SK-N-SH (cell line): ENCODE measurements at regions not wholly inside any gene's neighbourhood (a gene's known extent, or its start where the extent isn't known, plus 50 kb on each side); places are given as distances from the start of the nearest gene placed in this dataset.

Experiments used
- CTCF ChIA-PET: fragments of 300-600, 350-600 bp; formaldehyde crosslinking; extraction: SDS; loops from one replicate; lab custom pipeline; 2021; lab: Yijun Ruan, JAX
- POLR2A ChIA-PET: fragments of 350-600 bp; sonication (Branson Sonifier 250); formaldehyde crosslinking; extraction: SDS; loops from one replicate; lab custom pipeline; 2020; ENCODE audit warnings: antibody characterized with exemption, inconsistent platforms; lab: Yijun Ruan, JAX
- DNase-seq: peaks from one replicate; pipeline ENCODE4 v3.0.0; 2012
- H2AFZ ChIP-seq: fragments of 200-600 bp; sonication (generic); 2 replicates; pipeline ENCODE4 v1.8.1; 2016; ENCODE audit warnings: antibody characterized with exemption, mild to moderate bottlenecking, low read depth
- H3F3A ChIP-seq: fragments of 200-600 bp; sonication (generic); replicated peaks from 2 replicates; pipeline ENCODE3; 2016; ENCODE audit warnings: antibody characterized with exemption, mild to moderate bottlenecking; ENCODE audit not compliant: insufficient read depth
- H3K27ac ChIP-seq, 2 experiments: fragments of 200-500 bp in 1 of 2; fragments of 200-600 bp in 1 of 2; sonication (Bioruptor generic) in 1 of 2; sonication (generic), shearing (Covaris generic) in 1 of 2; 2 replicates each; pipeline versions ENCODE4 v1.5.1 to v1.6.1; 2014 to 2016; ENCODE audit warnings: low read depth in 2 of 2, inconsistent platforms in 1 of 2, low read length in 1 of 2, mild to moderate bottlenecking in 1 of 2, mixed read lengths in 1 of 2
- H3K27me3 ChIP-seq: fragments of 200-600 bp; sonication (generic), shearing (Covaris generic); 2 replicates; pipeline ENCODE4 v1.6.1; 2016; ENCODE audit warnings: mixed run types; ENCODE audit not compliant: insufficient read depth
- H3K36me3 ChIP-seq, 2 experiments: fragments of 200-500 bp in 1 of 2; fragments of 200-600 bp in 1 of 2; sonication (Bioruptor generic) in 1 of 2; sonication (generic) in 1 of 2; replicated peaks in 1 of 2; 2 replicates each; pipeline versions ENCODE3 to v1.5.1; 2014 to 2016; ENCODE audit warnings: low read length in 1 of 2, mild to moderate bottlenecking in 1 of 2; ENCODE audit not compliant: insufficient read depth in 2 of 2, control insufficient read depth in 1 of 2
- H3K4me1 ChIP-seq, 2 experiments: fragments of 200-500 bp in 1 of 2; fragments of 200-600 bp in 1 of 2; sonication (Bioruptor generic) in 1 of 2; sonication (generic), shearing (Covaris generic) in 1 of 2; 2 replicates each; pipeline versions ENCODE4 v1.5.1 to v1.6.1; 2014 to 2016; ENCODE audit warnings: low read depth in 1 of 2, low read length in 1 of 2, mixed run types in 1 of 2; ENCODE audit not compliant: insufficient read depth in 2 of 2, control insufficient read depth in 1 of 2
- H3K4me2 ChIP-seq: fragments of 200-600 bp; sonication (generic), shearing (Covaris generic); 2 replicates; pipeline ENCODE4 v1.6.1; 2017; ENCODE audit warnings: mixed run types
- H3K4me3 ChIP-seq, 2 experiments: fragments of 200-500 bp in 1 of 2; fragments of 200-600 bp in 1 of 2; sonication (Bioruptor generic) in 1 of 2; sonication (generic), shearing (Covaris generic) in 1 of 2; 2 replicates each; pipeline versions ENCODE4 v1.5.1 to v1.8.1; 2014 to 2016; ENCODE audit warnings: low read depth in 2 of 2, inconsistent platforms in 1 of 2, low read length in 1 of 2, mild to moderate bottlenecking in 1 of 2, mixed read lengths in 1 of 2, moderate library complexity in 1 of 2
- H3K79me2 ChIP-seq: fragments of 200-600 bp; sonication (generic); 2 replicates; pipeline ENCODE4 v1.8.1; 2017; ENCODE audit warnings: mild to moderate bottlenecking; ENCODE audit not compliant: insufficient read depth
- H3K9ac ChIP-seq: fragments of 200-600 bp; sonication (generic); 2 replicates; pipeline ENCODE4 v1.6.1; 2017; ENCODE audit warnings: mixed run types
- H3K9me2 ChIP-seq: fragments of 200-600 bp; sonication (generic); 2 replicates; pipeline ENCODE4 v1.6.1; 2017; ENCODE audit warnings: mixed run types
- H3K9me3 ChIP-seq: fragments of 200-600 bp; sonication (generic); 2 replicates; pipeline ENCODE4 v1.6.1; 2017; ENCODE audit warnings: mixed run types, mild to moderate bottlenecking, moderate library complexity
- H4K20me1 ChIP-seq: fragments of 200-600 bp; sonication (generic); 2 replicates; pipeline ENCODE4 v1.6.1; 2017; ENCODE audit warnings: mild to moderate bottlenecking, mixed run types; ENCODE audit not compliant: insufficient read depth
- CHD2 ChIP-seq: fragments of 150-350 bp; IDR thresholded peaks from 2 replicates; pipeline ENCODE4 v1.6.1; 2018; ENCODE audit warnings: low read length; ENCODE audit not compliant: partially characterized antibody
- ELF1 ChIP-seq: IDR thresholded peaks from 2 replicates; pipeline ENCODE4 v1.4.0; 2012
- EP300 ChIP-seq, 2 experiments: IDR thresholded peaks; 2 replicates each; pipeline versions ENCODE4 v1.4.0 to v1.6.1; 2012; ENCODE audit warnings: borderline replicate concordance in 1 of 2, low read depth in 1 of 2, low read length in 1 of 2
- EZH2phosphoT487 ChIP-seq: fragments of 200-600 bp; sonication (generic); IDR thresholded peaks from 2 replicates; pipeline ENCODE4 v1.6.1; 2017; ENCODE audit warnings: low read depth, mixed run types, mild to moderate bottlenecking, antibody characterized with exemption, moderate library complexity, borderline replicate concordance
- FOXJ3 ChIP-seq: sonication (generic); formaldehyde crosslinking; IDR thresholded peaks from 2 replicates; pipeline ENCODE4 v1.5.1; 2020; ENCODE audit warnings: mild to moderate bottlenecking, missing genetic modification reagents
- GABPA ChIP-seq: IDR thresholded peaks from 2 replicates; pipeline ENCODE4 v1.4.0; 2012; ENCODE audit warnings: low read depth, mild to moderate bottlenecking
- MEF2A ChIP-seq: IDR thresholded peaks from 2 replicates; pipeline ENCODE4 v1.4.0; 2012; ENCODE audit warnings: low read depth, borderline replicate concordance
- MXI1 ChIP-seq: IDR thresholded peaks from 2 replicates; pipeline ENCODE4 v1.6.1; 2012; ENCODE audit warnings: mild to moderate bottlenecking, low read depth, low read length, improper control_type of control experiment
- NFIC ChIP-seq: IDR thresholded peaks from 2 replicates; pipeline ENCODE4 v1.4.0; 2012; ENCODE audit warnings: borderline replicate concordance
- NRF1 ChIP-seq: IDR thresholded peaks from 2 replicates; pipeline ENCODE4 v1.6.1; 2012; ENCODE audit warnings: low read depth, mild to moderate bottlenecking, low read length
- POLR2AphosphoS5 ChIP-seq: IDR thresholded peaks from 2 replicates; pipeline ENCODE4 v1.6.1; 2012; ENCODE audit warnings: low read depth, low read length
- RAD21 ChIP-seq: IDR thresholded peaks from 2 replicates; pipeline ENCODE4 v1.6.1; 2012; ENCODE audit warnings: mild to moderate bottlenecking, low read length
- RCOR1 ChIP-seq: fragments of 150-350 bp; IDR thresholded peaks from 2 replicates; pipeline ENCODE4 v1.6.1; 2017; ENCODE audit warnings: antibody characterized with exemption, low read length
- RXRA ChIP-seq: IDR thresholded peaks from 2 replicates; pipeline ENCODE4 v1.4.0; 2012; ENCODE audit warnings: low read depth, mild to moderate bottlenecking, borderline replicate concordance
- SIN3A ChIP-seq: IDR thresholded peaks from 2 replicates; pipeline ENCODE4 v1.6.1; 2012; ENCODE audit warnings: low read depth, mild to moderate bottlenecking, low read length, moderate library complexity, borderline replicate concordance
- SMC3 ChIP-seq: IDR thresholded peaks from 2 replicates; pipeline ENCODE4 v1.6.1; 2012; ENCODE audit warnings: low read depth, low read length, improper control_type of control experiment
- TCF12 ChIP-seq: IDR thresholded peaks from 2 replicates; pipeline ENCODE4 v1.4.0; 2012
- TEAD4 ChIP-seq: IDR thresholded peaks from 2 replicates; pipeline ENCODE4 v1.4.0; 2012; ENCODE audit warnings: mild to moderate bottlenecking, borderline replicate concordance; ENCODE audit not compliant: insufficient read depth
- WGBS: methylation state at CpG from one replicate; pipeline ENCODE4 v1.1.6; 2017; ENCODE audit warnings: low lambda C conversion rate; 5-methylcytosine and 5-hydroxymethylcytosine counted together
- TF ChIP-seq, protein P1 (sequence below): fragments of 150-350 bp; IDR thresholded peaks from 2 replicates; pipeline ENCODE4 v1.6.1; 2016; ENCODE audit warnings: mild to moderate bottlenecking, low read depth, low read length
- TF ChIP-seq, protein P2 (sequence below): IDR thresholded peaks from 2 replicates; pipeline ENCODE4 v1.6.1; 2012; ENCODE audit warnings: mild to moderate bottlenecking, low read depth, low read length, moderate library complexity
- TF ChIP-seq, protein P3 (sequence below): fragments of 150-350 bp; IDR thresholded peaks from 2 replicates; pipeline ENCODE4 v1.6.1; 2017; ENCODE audit warnings: antibody characterized with exemption, low read length, low read depth, borderline replicate concordance

DNA sequence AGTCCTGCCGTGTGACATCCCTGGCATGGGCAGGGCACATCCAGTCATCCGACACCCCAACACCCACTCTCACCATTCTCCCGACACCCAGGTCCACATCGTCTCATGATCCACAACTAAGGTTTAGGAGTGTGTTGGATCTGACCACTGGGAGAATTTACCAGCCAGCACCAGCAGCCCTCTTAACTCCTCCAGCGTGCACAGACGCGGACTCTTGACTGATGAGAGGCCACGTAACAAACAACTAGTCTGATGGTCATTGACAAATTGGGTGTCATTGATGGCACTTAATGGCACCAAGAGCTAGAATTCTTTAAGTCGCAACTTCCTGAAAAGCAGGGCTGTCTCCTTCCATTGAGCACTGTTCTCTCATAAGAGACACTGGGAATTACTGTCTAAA, 203.0 kb upstream of the SFSWAP start:
- Histone ChIP-seq H3K27ac (peak overlapping the region in 1 of 2 experiments; percentile 89; a peak in 2 of 4 replicates), H4K20me1 (no peaks in the 10 kb centered on the region), H3K36me3 (no peaks in the 10 kb centered on the region), H3K27me3 (no peaks in the 10 kb centered on the region), H3K79me2 (no peaks in the 10 kb centered on the region), H3F3A (no peaks in the 10 kb centered on the region), H3K9me3 (no peaks in the 10 kb centered on the region), H3K4me2 (no peak overlapping the region), H3K4me3 (no peak overlapping the region), H3K9me2 (no peaks in the 10 kb centered on the region), H2AFZ (no peak overlapping the region), H3K4me1 (peaks cover 0 to 62% of the 10 kb centered on the region in 2 experiments; a peak in 1 of 4 replicates), H3K9ac (no peak overlapping the region)
- 48% methylated on average over 9 of the region's 9 CpGs for WGBS
- CTCF ChIA-PET = no interaction called here
- POLR2A ChIA-PET = no interaction called here
- DNase-seq = no peak
- TF ChIP-seq SMC3 (no peak), MEF2A (no peak), EZH2phosphoT487 (no peak)
- TF ChIP-seq, protein P1, sequence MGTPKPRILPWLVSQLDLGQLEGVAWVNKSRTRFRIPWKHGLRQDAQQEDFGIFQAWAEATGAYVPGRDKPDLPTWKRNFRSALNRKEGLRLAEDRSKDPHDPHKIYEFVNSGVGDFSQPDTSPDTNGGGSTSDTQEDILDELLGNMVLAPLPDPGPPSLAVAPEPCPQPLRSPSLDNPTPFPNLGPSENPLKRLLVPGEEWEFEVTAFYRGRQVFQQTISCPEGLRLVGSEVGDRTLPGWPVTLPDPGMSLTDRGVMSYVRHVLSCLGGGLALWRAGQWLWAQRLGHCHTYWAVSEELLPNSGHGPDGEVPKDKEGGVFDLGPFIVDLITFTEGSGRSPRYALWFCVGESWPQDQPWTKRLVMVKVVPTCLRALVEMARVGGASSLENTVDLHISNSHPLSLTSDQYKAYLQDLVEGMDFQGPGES = no peak

DNA sequence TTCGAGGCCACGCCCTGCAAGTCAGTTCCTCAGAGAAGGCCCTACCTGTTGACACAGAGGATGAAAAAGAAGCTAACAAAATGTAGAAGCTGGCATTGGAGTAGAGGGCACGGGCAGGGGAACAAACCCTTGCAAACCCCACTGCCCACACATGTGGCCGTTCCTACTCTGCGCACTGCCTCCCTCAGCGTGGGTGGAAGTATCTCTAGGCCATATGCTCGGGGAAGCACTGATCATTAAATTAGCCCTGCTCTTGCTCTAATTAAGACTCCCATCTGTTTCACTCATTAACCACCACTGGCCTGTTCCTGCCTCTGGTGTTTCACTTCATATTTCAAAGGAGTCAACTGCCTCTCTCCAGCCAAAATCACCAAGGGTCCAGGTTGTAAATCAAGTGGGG, 201.2 kb upstream of the SFSWAP start:
- 18% methylated on average over 7 of the region's 7 CpGs for WGBS
- Histone ChIP-seq H3K79me2 (no peaks in the 10 kb centered on the region), H3K36me3 (no peaks in the 10 kb centered on the region), H3K9me3 (no peaks in the 10 kb centered on the region), H3K4me1 (peaks cover 0 to 62% of the 10 kb centered on the region in 2 experiments; a peak in 1 of 4 replicates), H3F3A (no peaks in the 10 kb centered on the region), H3K9ac (no peak overlapping the region), H3K4me3 (no peak overlapping the region), H3K9me2 (no peaks in the 10 kb centered on the region), H4K20me1 (no peaks in the 10 kb centered on the region), H2AFZ (no peak overlapping the region), H3K27me3 (no peaks in the 10 kb centered on the region), H3K27ac (peak overlapping the region in 1 of 2 experiments; percentile 50; a peak in 1 of 4 replicates), H3K4me2 (no peak overlapping the region)
- ChIA-PET CTCF (interaction anchor here (1.2 kb wide), 1 partner anchor 55 kb away, joined by 3 read pairs; no protein-coding TSS in a partner anchor), POLR2A (no interaction called here)
- peak; percentile 22 for TF ChIP-seq CHD2
- TF ChIP-seq, protein P2, sequence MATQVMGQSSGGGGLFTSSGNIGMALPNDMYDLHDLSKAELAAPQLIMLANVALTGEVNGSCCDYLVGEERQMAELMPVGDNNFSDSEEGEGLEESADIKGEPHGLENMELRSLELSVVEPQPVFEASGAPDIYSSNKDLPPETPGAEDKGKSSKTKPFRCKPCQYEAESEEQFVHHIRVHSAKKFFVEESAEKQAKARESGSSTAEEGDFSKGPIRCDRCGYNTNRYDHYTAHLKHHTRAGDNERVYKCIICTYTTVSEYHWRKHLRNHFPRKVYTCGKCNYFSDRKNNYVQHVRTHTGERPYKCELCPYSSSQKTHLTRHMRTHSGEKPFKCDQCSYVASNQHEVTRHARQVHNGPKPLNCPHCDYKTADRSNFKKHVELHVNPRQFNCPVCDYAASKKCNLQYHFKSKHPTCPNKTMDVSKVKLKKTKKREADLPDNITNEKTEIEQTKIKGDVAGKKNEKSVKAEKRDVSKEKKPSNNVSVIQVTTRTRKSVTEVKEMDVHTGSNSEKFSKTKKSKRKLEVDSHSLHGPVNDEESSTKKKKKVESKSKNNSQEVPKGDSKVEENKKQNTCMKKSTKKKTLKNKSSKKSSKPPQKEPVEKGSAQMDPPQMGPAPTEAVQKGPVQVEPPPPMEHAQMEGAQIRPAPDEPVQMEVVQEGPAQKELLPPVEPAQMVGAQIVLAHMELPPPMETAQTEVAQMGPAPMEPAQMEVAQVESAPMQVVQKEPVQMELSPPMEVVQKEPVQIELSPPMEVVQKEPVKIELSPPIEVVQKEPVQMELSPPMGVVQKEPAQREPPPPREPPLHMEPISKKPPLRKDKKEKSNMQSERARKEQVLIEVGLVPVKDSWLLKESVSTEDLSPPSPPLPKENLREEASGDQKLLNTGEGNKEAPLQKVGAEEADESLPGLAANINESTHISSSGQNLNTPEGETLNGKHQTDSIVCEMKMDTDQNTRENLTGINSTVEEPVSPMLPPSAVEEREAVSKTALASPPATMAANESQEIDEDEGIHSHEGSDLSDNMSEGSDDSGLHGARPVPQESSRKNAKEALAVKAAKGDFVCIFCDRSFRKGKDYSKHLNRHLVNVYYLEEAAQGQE = no peak
- TF ChIP-seq SIN3A = no peak
- no peak for TF ChIP-seq RXRA
- TF ChIP-seq MXI1 = peak; percentile 13; the same call in 1 of the 2 replicates
- no peak for TF ChIP-seq ELF1
- no peak for TF ChIP-seq RAD21
- TF ChIP-seq NRF1 = no peak
- no peak for TF ChIP-seq POLR2AphosphoS5
- TF ChIP-seq TCF12 = no peak
- 0 out of 2 replicates have a peak, but pooled peaks have one; percentile 13 for TF ChIP-seq FOXJ3 (CRISPR knock-in tag)
- peak in 1 of 2 experiments; percentile 78; a peak in 2 of 4 replicates for TF ChIP-seq EP300 (IDR thresholded peaks at IDR 0.05; ENCODE audit: borderline replicate concordance in 1 of 2, low read depth in 1 of 2, low read length in 1 of 2)
- no peak for TF ChIP-seq TEAD4
- no peak for TF ChIP-seq NFIC
- no peak for TF ChIP-seq GABPA
- peak; percentile 53 for TF ChIP-seq RCOR1
- TF ChIP-seq, protein P3, sequence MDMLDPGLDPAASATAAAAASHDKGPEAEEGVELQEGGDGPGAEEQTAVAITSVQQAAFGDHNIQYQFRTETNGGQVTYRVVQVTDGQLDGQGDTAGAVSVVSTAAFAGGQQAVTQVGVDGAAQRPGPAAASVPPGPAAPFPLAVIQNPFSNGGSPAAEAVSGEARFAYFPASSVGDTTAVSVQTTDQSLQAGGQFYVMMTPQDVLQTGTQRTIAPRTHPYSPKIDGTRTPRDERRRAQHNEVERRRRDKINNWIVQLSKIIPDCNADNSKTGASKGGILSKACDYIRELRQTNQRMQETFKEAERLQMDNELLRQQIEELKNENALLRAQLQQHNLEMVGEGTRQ = no peak
- DNase-seq = no peak
